Uterus (tissue), 2 donors: ENCODE measurements at regions not wholly inside any gene's neighbourhood (a gene's known extent, or its start where the extent isn't known, plus 50 kb on each side); places are given as distances from the start of the nearest gene placed in this dataset.

ENCODE experiments used
- CTCF ChIP-seq, 4 experiments: fragments of 200-600 bp in 2 of 4; fragments of 450-650 bp in 2 of 4; sonication (generic) in 2 of 4; IDR thresholded peaks; one replicate each; pipeline ENCODE4 v1.5.1; 2016 to 2019; ENCODE audit warnings: antibody characterized with exemption in 4 of 4, mild to moderate bottlenecking in 2 of 4, moderate library complexity in 1 of 4
- POLR2A ChIP-seq, 2 donors: fragments of 450-650 bp; IDR thresholded peaks; one replicate each; pipeline ENCODE4 v1.6.1; 2016; ENCODE audit warnings: antibody characterized with exemption in 2 of 2, mild to moderate bottlenecking in 1 of 2, moderate library complexity in 1 of 2

DNA sequence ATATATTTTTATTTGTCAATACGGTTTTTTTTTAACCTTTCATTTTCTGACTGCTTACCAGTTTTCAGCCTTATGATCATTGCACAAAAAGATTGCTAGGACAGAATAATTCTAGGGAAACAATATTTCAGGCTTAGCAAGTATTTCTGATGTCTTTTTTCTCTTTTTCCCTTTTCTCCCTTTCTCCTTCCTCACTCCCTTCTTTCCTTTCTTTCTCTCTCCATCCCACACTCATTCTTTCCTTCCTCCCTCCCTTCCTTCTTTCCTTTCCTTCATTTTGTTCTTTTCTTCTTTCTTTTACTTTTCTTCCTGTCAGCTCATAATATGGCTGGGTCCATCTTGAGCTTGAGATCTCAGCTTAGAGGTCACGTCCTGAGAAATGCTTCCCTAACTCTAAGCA is 601.4 kb upstream of the NOVA1 start:
- TF ChIP-seq POLR2A (IDR thresholded peaks at IDR 0.05) = no peak
- no peak for TF ChIP-seq CTCF (IDR thresholded peaks at IDR 0.05)
